WTC11 (cell line): ENCODE measurements at regions not wholly inside any gene's neighbourhood (a gene's known extent, or its start where the extent isn't known, plus 50 kb on each side); places are given as distances from the start of the nearest gene placed in this dataset.
A peak's percentile ranks its signal among the peaks of the same experiment; 100 is the strongest.

Source experiments
- ATAC-seq: fragments of 200-7000 bp; cut with Tn5 transposase; 2 replicates; pipeline ENCODE4 v1.10.0; 2021; ENCODE audit warnings: mild to moderate bottlenecking, moderate library complexity
- CTCF ChIA-PET: fragments of 300-600 bp; sonication (Branson Sonifier 250); formaldehyde crosslinking; loops from one replicate; lab custom pipeline; 2021; ENCODE audit warnings: antibody characterized with exemption; lab: Charles Lee
- POLR2A ChIA-PET: fragments of 350-600 bp; sonication (Branson Sonifier 250); formaldehyde crosslinking; loops from one replicate; lab custom pipeline; 2021; ENCODE audit warnings: antibody characterized with exemption; lab: Charles Lee
- DNase-seq: peaks from one replicate; pipeline ENCODE4 v3.0.0; 2021; ENCODE audit warnings: low spot score
- H3K27ac Mint-ChIP-seq: 2 replicates; pipeline ENCODE4 v1.8.0; 2021; ENCODE audit warnings: mixed read lengths
- H3K27me3 Mint-ChIP-seq: 2 replicates; pipeline ENCODE4 v1.8.0; 2021; ENCODE audit warnings: low read depth, mild to moderate bottlenecking, moderate library complexity, mixed read lengths
- H3K36me3 Mint-ChIP-seq: 2 replicates; pipeline ENCODE4 v1.8.0; 2021; ENCODE audit warnings: mixed read lengths
- H3K4me1 Mint-ChIP-seq: 2 replicates; pipeline ENCODE4 v1.8.0; 2022; ENCODE audit warnings: mixed read lengths
- H3K4me3 Mint-ChIP-seq: 2 replicates; pipeline ENCODE4 v1.8.0; 2021; ENCODE audit warnings: mild to moderate bottlenecking, moderate library complexity, mixed read lengths
- H3K9me3 Mint-ChIP-seq: 2 replicates; pipeline ENCODE4 v1.8.0; 2021; ENCODE audit warnings: mixed read lengths
- CREB1 ChIP-seq: sonication (generic); formaldehyde crosslinking; IDR thresholded peaks from 2 replicates; pipeline ENCODE4 v1.8.0; 2023; ENCODE audit warnings: mild to moderate bottlenecking, missing genetic modification reagents
- ETV6 ChIP-seq: sonication (generic); formaldehyde crosslinking; IDR thresholded peaks from 2 replicates; pipeline ENCODE4 v1.8.1; 2022; ENCODE audit warnings: mild to moderate bottlenecking, missing genetic modification reagents
- GRHL2 ChIP-seq: fragments of 250-450 bp; sonication (Bioruptor Pico); IDR thresholded peaks from 2 replicates; pipeline ENCODE4 v1.8.0; 2022; ENCODE audit warnings: mild to moderate bottlenecking, moderate library complexity; ENCODE audit not compliant: insufficient replicate concordance, severe bottlenecking
- IRF2 ChIP-seq: sonication (generic); formaldehyde crosslinking; IDR thresholded peaks from 2 replicates; pipeline ENCODE4 v1.8.0; 2022; ENCODE audit warnings: low read depth, missing genetic modification reagents, borderline replicate concordance
- MXD4 ChIP-seq: fragments of 250-450 bp; sonication (Bioruptor Pico); IDR thresholded peaks from 2 replicates; pipeline ENCODE4 v1.8.0; 2021; ENCODE audit warnings: mild to moderate bottlenecking, moderate library complexity, borderline replicate concordance
- SMAD3 ChIP-seq: sonication (generic); formaldehyde crosslinking; IDR thresholded peaks from 2 replicates; pipeline ENCODE4 v1.8.0; 2022; ENCODE audit warnings: missing genetic modification reagents, mild to moderate bottlenecking, borderline replicate concordance
- ZNF317 ChIP-seq: sonication (generic); formaldehyde crosslinking; IDR thresholded peaks from 2 replicates; pipeline ENCODE4 v1.8.1; 2023; ENCODE audit warnings: low read depth, mild to moderate bottlenecking, moderate library complexity, missing genetic modification reagents, borderline replicate concordance
- ZNF396 ChIP-seq: fragments of 250-450 bp; sonication (Bioruptor Pico); IDR thresholded peaks from 2 replicates; pipeline ENCODE4 v1.8.0; 2021; ENCODE audit warnings: mild to moderate bottlenecking, moderate library complexity, borderline replicate concordance
- ZNF671 ChIP-seq: fragments of 250-450 bp; sonication (Bioruptor Pico); IDR thresholded peaks from 2 replicates; pipeline ENCODE4 v1.8.0; 2021; ENCODE audit warnings: mild to moderate bottlenecking
- TF ChIP-seq, protein P1 (sequence below): sonication (generic); formaldehyde crosslinking; IDR thresholded peaks from 2 replicates; pipeline ENCODE4 v1.8.0; 2023; ENCODE audit warnings: missing genetic modification reagents, mild to moderate bottlenecking, borderline replicate concordance
- TF ChIP-seq, protein P2 (sequence below): sonication (generic); formaldehyde crosslinking; IDR thresholded peaks from 2 replicates; pipeline ENCODE4 v1.8.0; 2023; ENCODE audit warnings: missing genetic modification reagents
- TF ChIP-seq, protein P3 (sequence below): sonication (generic); formaldehyde crosslinking; IDR thresholded peaks from 2 replicates; pipeline ENCODE4 v1.8.0; 2022; ENCODE audit warnings: mild to moderate bottlenecking, missing genetic modification reagents
- TF ChIP-seq, protein P4 (sequence below): sonication (generic); formaldehyde crosslinking; IDR thresholded peaks from 2 replicates; pipeline ENCODE4 v1.8.1; 2023; ENCODE audit warnings: mild to moderate bottlenecking, missing genetic modification reagents, borderline replicate concordance
- TF ChIP-seq, protein P5 (sequence below): sonication (generic); formaldehyde crosslinking; IDR thresholded peaks from 2 replicates; pipeline ENCODE4 v1.8.1; 2023; ENCODE audit warnings: mild to moderate bottlenecking, moderate library complexity, missing genetic modification reagents
- TF ChIP-seq, protein P6 (sequence below): fragments of 200-600 bp; IDR thresholded peaks from 2 replicates; pipeline ENCODE4 v1.8.0; 2022; ENCODE audit warnings: antibody characterized with exemption
- TF ChIP-seq, protein P7 (sequence below): fragments of 250-450 bp; sonication (Bioruptor Pico); IDR thresholded peaks from 2 replicates; pipeline ENCODE4 v1.9.0; 2021; ENCODE audit warnings: mild to moderate bottlenecking

DNA sequence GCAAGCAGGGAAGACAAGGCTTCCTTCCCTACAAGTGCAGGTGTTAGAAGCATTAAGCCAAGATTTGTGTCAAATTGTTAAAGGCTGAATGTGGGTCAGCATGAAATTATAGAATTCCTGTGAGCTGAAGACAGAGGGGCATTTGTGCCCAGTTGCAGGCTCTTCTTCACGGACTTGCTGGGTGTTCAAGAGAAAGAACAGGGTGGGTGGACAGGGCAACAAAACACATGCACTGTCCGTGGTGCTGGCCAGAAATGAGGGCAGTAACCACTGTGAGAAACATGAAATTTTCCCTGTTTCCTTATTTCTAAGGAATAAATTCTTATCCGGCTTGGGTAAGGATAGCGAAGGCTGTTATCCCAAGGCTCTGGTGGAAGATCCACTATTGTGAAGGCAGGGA, 579.5 kb upstream of the HTR1E start:
- H3K4me1 Mint-ChIP-seq = peaks cover 4% of the 10 kb centered on the region
- H3K27me3 Mint-ChIP-seq = no peaks in the 10 kb centered on the region; the same call in 1 of the 2 replicates
- H3K36me3 Mint-ChIP-seq = no peaks in the 10 kb centered on the region
- DNase-seq (peak; percentile 24), ATAC-seq (peak; percentile 66)
- H3K27ac Mint-ChIP-seq = no peak overlapping the region
- TF ChIP-seq IRF2 (CRISPR knock-in tag) = no peak
- TF ChIP-seq, protein P1, sequence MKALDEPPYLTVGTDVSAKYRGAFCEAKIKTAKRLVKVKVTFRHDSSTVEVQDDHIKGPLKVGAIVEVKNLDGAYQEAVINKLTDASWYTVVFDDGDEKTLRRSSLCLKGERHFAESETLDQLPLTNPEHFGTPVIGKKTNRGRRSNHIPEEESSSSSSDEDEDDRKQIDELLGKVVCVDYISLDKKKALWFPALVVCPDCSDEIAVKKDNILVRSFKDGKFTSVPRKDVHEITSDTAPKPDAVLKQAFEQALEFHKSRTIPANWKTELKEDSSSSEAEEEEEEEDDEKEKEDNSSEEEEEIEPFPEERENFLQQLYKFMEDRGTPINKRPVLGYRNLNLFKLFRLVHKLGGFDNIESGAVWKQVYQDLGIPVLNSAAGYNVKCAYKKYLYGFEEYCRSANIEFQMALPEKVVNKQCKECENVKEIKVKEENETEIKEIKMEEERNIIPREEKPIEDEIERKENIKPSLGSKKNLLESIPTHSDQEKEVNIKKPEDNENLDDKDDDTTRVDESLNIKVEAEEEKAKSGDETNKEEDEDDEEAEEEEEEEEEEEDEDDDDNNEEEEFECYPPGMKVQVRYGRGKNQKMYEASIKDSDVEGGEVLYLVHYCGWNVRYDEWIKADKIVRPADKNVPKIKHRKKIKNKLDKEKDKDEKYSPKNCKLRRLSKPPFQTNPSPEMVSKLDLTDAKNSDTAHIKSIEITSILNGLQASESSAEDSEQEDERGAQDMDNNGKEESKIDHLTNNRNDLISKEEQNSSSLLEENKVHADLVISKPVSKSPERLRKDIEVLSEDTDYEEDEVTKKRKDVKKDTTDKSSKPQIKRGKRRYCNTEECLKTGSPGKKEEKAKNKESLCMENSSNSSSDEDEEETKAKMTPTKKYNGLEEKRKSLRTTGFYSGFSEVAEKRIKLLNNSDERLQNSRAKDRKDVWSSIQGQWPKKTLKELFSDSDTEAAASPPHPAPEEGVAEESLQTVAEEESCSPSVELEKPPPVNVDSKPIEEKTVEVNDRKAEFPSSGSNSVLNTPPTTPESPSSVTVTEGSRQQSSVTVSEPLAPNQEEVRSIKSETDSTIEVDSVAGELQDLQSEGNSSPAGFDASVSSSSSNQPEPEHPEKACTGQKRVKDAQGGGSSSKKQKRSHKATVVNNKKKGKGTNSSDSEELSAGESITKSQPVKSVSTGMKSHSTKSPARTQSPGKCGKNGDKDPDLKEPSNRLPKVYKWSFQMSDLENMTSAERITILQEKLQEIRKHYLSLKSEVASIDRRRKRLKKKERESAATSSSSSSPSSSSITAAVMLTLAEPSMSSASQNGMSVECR (CRISPR knock-in tag) = no peak
- TF ChIP-seq, protein P2, sequence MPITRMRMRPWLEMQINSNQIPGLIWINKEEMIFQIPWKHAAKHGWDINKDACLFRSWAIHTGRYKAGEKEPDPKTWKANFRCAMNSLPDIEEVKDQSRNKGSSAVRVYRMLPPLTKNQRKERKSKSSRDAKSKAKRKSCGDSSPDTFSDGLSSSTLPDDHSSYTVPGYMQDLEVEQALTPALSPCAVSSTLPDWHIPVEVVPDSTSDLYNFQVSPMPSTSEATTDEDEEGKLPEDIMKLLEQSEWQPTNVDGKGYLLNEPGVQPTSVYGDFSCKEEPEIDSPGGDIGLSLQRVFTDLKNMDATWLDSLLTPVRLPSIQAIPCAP = no peak
- TF ChIP-seq, protein P3, sequence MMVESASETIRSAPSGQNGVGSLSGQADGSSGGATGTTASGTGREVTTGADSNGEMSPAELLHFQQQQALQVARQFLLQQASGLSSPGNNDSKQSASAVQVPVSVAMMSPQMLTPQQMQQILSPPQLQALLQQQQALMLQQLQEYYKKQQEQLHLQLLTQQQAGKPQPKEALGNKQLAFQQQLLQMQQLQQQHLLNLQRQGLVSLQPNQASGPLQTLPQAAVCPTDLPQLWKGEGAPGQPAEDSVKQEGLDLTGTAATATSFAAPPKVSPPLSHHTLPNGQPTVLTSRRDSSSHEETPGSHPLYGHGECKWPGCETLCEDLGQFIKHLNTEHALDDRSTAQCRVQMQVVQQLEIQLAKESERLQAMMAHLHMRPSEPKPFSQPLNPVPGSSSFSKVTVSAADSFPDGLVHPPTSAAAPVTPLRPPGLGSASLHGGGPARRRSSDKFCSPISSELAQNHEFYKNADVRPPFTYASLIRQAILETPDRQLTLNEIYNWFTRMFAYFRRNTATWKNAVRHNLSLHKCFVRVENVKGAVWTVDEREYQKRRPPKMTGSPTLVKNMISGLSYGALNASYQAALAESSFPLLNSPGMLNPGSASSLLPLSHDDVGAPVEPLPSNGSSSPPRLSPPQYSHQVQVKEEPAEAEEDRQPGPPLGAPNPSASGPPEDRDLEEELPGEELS (CRISPR knock-in tag) = no peak
- TF ChIP-seq GRHL2 (CRISPR knock-in tag) = no peak
- no peak for TF ChIP-seq CREB1 (CRISPR knock-in tag)
- TF ChIP-seq, protein P4, sequence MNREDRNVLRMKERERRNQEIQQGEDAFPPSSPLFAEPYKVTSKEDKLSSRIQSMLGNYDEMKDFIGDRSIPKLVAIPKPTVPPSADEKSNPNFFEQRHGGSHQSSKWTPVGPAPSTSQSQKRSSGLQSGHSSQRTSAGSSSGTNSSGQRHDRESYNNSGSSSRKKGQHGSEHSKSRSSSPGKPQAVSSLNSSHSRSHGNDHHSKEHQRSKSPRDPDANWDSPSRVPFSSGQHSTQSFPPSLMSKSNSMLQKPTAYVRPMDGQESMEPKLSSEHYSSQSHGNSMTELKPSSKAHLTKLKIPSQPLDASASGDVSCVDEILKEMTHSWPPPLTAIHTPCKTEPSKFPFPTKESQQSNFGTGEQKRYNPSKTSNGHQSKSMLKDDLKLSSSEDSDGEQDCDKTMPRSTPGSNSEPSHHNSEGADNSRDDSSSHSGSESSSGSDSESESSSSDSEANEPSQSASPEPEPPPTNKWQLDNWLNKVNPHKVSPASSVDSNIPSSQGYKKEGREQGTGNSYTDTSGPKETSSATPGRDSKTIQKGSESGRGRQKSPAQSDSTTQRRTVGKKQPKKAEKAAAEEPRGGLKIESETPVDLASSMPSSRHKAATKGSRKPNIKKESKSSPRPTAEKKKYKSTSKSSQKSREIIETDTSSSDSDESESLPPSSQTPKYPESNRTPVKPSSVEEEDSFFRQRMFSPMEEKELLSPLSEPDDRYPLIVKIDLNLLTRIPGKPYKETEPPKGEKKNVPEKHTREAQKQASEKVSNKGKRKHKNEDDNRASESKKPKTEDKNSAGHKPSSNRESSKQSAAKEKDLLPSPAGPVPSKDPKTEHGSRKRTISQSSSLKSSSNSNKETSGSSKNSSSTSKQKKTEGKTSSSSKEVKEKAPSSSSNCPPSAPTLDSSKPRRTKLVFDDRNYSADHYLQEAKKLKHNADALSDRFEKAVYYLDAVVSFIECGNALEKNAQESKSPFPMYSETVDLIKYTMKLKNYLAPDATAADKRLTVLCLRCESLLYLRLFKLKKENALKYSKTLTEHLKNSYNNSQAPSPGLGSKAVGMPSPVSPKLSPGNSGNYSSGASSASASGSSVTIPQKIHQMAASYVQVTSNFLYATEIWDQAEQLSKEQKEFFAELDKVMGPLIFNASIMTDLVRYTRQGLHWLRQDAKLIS (CRISPR knock-in tag) = no peak
- TF ChIP-seq, protein P5, sequence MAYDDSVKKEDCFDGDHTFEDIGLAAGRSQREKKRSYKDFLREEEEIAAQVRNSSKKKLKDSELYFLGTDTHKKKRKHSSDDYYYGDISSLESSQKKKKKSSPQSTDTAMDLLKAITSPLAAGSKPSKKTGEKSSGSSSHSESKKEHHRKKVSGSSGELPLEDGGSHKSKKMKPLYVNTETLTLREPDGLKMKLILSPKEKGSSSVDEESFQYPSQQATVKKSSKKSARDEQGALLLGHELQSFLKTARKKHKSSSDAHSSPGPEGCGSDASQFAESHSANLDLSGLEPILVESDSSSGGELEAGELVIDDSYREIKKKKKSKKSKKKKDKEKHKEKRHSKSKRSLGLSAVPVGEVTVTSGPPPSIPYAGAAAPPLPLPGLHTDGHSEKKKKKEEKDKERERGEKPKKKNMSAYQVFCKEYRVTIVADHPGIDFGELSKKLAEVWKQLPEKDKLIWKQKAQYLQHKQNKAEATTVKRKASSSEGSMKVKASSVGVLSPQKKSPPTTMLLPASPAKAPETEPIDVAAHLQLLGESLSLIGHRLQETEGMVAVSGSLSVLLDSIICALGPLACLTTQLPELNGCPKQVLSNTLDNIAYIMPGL (CRISPR knock-in tag) = no peak
- TF ChIP-seq ETV6 (CRISPR knock-in tag) = no peak
- TF ChIP-seq ZNF671 = no peak
- TF ChIP-seq MXD4 (CRISPR knock-in tag) = no peak
- no peak for TF ChIP-seq ZNF396 (CRISPR knock-in tag)
- CTCF ChIA-PET = no interaction called here
- no peaks in the 10 kb centered on the region for H3K9me3 Mint-ChIP-seq
- no peak overlapping the region for H3K4me3 Mint-ChIP-seq
- POLR2A ChIA-PET = no interaction called here

DNA sequence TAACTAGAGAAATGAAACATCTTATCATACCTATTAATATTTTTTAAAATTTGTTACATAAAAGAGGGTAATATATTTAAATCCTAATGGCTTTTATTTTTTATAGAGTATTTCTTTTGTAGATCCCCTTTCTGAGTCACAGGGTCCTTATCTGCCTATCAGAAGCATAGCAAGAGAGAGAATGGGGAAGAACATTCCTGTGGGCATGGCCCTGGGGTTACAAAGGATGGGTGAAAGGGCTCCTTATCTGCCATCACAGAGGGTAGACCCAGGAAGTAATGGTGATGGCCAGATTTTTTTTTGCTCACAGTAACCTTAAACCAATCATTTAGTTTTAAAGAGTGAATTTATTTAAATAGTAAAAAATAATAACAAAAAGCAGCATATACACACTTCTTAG, 582.1 kb upstream of the HTR1E start:
- no peak for DNase-seq
- ChIA-PET CTCF (no interaction called here), POLR2A (no interaction called here)
- no peaks in the 10 kb centered on the region for H3K27me3 Mint-ChIP-seq
- peaks cover 5% of the 10 kb centered on the region; the same call in 1 of the 2 replicates for H3K9me3 Mint-ChIP-seq
- H3K36me3 Mint-ChIP-seq = no peaks in the 10 kb centered on the region
- peaks cover 4% of the 10 kb centered on the region for H3K4me1 Mint-ChIP-seq
- H3K4me3 Mint-ChIP-seq = no peak overlapping the region
- H3K27ac Mint-ChIP-seq = no peak overlapping the region
- ATAC-seq = no peak
- TF ChIP-seq, protein P6, sequence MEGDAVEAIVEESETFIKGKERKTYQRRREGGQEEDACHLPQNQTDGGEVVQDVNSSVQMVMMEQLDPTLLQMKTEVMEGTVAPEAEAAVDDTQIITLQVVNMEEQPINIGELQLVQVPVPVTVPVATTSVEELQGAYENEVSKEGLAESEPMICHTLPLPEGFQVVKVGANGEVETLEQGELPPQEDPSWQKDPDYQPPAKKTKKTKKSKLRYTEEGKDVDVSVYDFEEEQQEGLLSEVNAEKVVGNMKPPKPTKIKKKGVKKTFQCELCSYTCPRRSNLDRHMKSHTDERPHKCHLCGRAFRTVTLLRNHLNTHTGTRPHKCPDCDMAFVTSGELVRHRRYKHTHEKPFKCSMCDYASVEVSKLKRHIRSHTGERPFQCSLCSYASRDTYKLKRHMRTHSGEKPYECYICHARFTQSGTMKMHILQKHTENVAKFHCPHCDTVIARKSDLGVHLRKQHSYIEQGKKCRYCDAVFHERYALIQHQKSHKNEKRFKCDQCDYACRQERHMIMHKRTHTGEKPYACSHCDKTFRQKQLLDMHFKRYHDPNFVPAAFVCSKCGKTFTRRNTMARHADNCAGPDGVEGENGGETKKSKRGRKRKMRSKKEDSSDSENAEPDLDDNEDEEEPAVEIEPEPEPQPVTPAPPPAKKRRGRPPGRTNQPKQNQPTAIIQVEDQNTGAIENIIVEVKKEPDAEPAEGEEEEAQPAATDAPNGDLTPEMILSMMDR = no peak
- TF ChIP-seq ZNF317 = no peak
- no peak for TF ChIP-seq SMAD3
- TF ChIP-seq, protein P7, sequence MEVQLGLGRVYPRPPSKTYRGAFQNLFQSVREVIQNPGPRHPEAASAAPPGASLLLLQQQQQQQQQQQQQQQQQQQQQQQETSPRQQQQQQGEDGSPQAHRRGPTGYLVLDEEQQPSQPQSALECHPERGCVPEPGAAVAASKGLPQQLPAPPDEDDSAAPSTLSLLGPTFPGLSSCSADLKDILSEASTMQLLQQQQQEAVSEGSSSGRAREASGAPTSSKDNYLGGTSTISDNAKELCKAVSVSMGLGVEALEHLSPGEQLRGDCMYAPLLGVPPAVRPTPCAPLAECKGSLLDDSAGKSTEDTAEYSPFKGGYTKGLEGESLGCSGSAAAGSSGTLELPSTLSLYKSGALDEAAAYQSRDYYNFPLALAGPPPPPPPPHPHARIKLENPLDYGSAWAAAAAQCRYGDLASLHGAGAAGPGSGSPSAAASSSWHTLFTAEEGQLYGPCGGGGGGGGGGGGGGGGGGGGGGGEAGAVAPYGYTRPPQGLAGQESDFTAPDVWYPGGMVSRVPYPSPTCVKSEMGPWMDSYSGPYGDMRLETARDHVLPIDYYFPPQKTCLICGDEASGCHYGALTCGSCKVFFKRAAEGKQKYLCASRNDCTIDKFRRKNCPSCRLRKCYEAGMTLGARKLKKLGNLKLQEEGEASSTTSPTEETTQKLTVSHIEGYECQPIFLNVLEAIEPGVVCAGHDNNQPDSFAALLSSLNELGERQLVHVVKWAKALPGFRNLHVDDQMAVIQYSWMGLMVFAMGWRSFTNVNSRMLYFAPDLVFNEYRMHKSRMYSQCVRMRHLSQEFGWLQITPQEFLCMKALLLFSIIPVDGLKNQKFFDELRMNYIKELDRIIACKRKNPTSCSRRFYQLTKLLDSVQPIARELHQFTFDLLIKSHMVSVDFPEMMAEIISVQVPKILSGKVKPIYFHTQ (CRISPR knock-in tag) = no peak
